Psoas muscle (tissue), 7 donors: ENCODE measurements at regions not wholly inside any gene's neighbourhood (a gene's known extent, or its start where the extent isn't known, plus 50 kb on each side); places are given as distances from the start of the nearest gene placed in this dataset.
"Not testable (repeated sequence)": the region's sequence is repeated elsewhere in the genome, so short reads cannot be mapped to it uniquely, and the experiment has no call there.

Experiments used
- ATAC-seq, 4 donors: fragments of 200-7000 bp; cut with Tn5 transposase; one replicate each; pipeline ENCODE4 v1.9.1; 2020; ENCODE audit warnings: moderate library complexity in 3 of 4, mild to moderate bottlenecking in 2 of 4
- DNase-seq, 2 donors: peaks; one replicate each; pipeline ENCODE4 v3.0.0-alpha.2; 2020
- H3K27ac ChIP-seq: fragments of 200-600 bp; one replicate; pipeline ENCODE4 v1.8.0; 2022
- H3K27me3 ChIP-seq, 3 donors: fragments of 200-600 bp in 1 of 3; one replicate each; pipeline versions ENCODE4 v1.6.1 to v1.8.0; 2013 to 2022; ENCODE audit warnings: low read length in 2 of 3, mild to moderate bottlenecking in 2 of 3, moderate library complexity in 1 of 3; ENCODE audit not compliant: insufficient read depth in 3 of 3
- H3K36me3 ChIP-seq, 2 donors: fragments of 200-600 bp in 1 of 2; one replicate each; pipeline versions ENCODE4 v1.6.1 to v1.8.0; 2013 to 2022; ENCODE audit warnings: low read depth in 1 of 2, mild to moderate bottlenecking in 1 of 2, moderate library complexity in 1 of 2; ENCODE audit not compliant: insufficient read depth in 1 of 2
- H3K4me1 ChIP-seq: fragments of 200-600 bp; one replicate; pipeline ENCODE4 v1.8.0; 2022
- H3K4me3 ChIP-seq: fragments of 200-600 bp; one replicate; pipeline ENCODE4 v1.8.0; 2022; ENCODE audit warnings: mild to moderate bottlenecking
- H3K9me3 ChIP-seq: fragments of 200-600 bp; one replicate; pipeline ENCODE4 v1.8.0; 2022
- WGBS, 3 donors: extraction: QIAGEN DNeasy Blood & Tissue Kit; methylation state at CpG; one replicate each; pipeline versions ENCODE4 v1.1.6 to v1.1.7; 2013; 5-methylcytosine and 5-hydroxymethylcytosine counted together
- intact Hi-C, 2 donors: fragments of 100-400 bp; cut with DNase I; formaldehyde crosslinking; loops; one replicate each; pipeline versions ENCODE4 v1.11.0 to v1.14.2; 2022
- TF ChIP-seq, protein P1 (sequence below): fragments of 200-600 bp; IDR thresholded peaks from one replicate; pipeline ENCODE4 v1.8.0; 2022; ENCODE audit warnings: antibody characterized with exemption
- donor health status: healthy with polysubstance abuse.
- donor health status: DM: no; HTN: no; CAD: no; lungs with moderate emphysema.
- donor health status: Bipolar disorder and iron deficiency.
- donor health status: healthy.
- donor health status: DM: yes; HTN: yes; CAD: no.
- donor health status: DM: no; HTN: no; CAD: no.
- donor health status: DM: yes; HTN: yes; CAD: no.

DNA sequence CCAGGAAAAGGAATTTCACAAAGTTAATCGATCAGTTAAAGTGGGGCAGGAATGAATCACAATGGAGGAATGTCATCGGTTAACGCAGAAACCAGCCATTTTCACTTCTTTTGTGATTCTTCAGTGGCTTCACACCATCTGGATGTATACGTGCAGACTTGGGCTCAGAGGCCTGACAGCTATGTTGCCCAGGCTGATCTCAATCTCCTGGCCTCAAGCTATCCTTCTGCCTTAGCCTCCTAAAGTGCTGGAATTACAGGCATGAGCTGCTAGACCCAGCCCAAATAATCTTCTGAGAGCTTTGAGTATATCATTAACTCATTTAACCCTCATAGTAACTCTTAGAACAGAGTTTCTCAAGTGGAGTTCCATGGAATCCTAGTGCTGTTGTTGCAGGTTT, 126.5 kb upstream of the VANGL1 start:
- Histone ChIP-seq H3K9me3 (no peaks in the 10 kb centered on the region), H3K27ac (no peak overlapping the region), H3K4me1 (no peaks in the 10 kb centered on the region), H3K36me3 (no peaks in the 10 kb centered on the region), H3K4me3 (no peak overlapping the region), H3K27me3 (no peaks in the 10 kb centered on the region)
- intact Hi-C loops, result no loop called here
- 85 to 90% (median 88%) methylated on average over 4 of the region's 4 CpGs for WGBS, 3 donors
- no peak for DNase-seq
- TF ChIP-seq, protein P1, sequence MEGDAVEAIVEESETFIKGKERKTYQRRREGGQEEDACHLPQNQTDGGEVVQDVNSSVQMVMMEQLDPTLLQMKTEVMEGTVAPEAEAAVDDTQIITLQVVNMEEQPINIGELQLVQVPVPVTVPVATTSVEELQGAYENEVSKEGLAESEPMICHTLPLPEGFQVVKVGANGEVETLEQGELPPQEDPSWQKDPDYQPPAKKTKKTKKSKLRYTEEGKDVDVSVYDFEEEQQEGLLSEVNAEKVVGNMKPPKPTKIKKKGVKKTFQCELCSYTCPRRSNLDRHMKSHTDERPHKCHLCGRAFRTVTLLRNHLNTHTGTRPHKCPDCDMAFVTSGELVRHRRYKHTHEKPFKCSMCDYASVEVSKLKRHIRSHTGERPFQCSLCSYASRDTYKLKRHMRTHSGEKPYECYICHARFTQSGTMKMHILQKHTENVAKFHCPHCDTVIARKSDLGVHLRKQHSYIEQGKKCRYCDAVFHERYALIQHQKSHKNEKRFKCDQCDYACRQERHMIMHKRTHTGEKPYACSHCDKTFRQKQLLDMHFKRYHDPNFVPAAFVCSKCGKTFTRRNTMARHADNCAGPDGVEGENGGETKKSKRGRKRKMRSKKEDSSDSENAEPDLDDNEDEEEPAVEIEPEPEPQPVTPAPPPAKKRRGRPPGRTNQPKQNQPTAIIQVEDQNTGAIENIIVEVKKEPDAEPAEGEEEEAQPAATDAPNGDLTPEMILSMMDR, result no peak
- ATAC-seq, result no peak

DNA sequence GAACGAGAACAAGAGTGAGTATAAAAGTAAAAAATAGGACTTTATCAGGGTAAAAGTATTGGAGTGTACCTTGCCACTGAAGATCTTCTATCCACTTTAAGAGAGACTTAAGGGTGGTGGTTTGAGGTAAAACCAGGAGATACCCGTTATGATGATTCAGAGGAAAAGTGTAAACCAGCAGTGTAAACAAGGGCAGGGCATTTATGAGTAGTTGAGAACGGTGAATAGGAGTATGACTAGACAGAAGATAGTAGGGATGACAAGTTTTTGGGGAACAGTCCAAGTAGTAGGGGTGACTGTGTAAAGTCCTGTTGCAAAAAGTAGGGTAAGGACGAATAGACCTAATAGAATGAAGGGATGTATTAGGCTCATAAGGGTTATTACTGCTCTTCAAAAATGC, 131.5 kb upstream of the VANGL1 start:
- DNase-seq, H3K4me1 ChIP-seq, H3K4me3 ChIP-seq, H3K36me3 ChIP-seq, H3K27me3 ChIP-seq, H3K9me3 ChIP-seq, ATAC-seq, intact Hi-C loops, H3K27ac ChIP-seq: not testable (repeated sequence)
- WGBS, 3 donors, result 82 to 83% (median 82%) methylated on average over 4 of the region's 4 CpGs

DNA sequence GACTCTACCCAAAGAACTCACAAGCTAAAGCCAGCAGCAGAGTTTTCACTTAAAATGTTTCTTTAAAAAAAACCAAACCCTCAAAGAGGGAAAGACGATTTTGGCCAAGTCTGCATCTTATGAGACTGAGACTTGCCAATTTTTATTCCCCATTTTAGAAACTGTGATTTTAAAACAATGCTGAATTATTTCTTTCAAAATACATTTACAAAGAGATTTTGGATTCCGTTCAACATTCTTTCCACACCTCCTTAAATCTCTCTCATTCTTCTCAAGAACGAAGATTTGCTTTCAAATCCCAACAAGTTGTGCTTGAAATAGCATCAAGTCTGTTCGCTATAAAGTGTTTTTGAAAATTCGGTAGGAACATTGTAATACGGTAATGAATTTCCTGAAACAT, 133.9 kb upstream of the VANGL1 start:
- Histone ChIP-seq H3K9me3 (no peaks in the 10 kb centered on the region), H3K27me3 (no peaks in the 10 kb centered on the region), H3K4me1 (no peaks in the 10 kb centered on the region), H3K4me3 (no peak overlapping the region), H3K36me3 (no peaks in the 10 kb centered on the region), H3K27ac (no peak overlapping the region)
- DNase-seq (no peak), ATAC-seq (no peak)
- WGBS, 3 donors, result 38 to 47% (median 45%) methylated on average over 6 of the region's 6 CpGs
- TF ChIP-seq, protein P1, result no peak
- intact Hi-C loops, result no loop called here

DNA sequence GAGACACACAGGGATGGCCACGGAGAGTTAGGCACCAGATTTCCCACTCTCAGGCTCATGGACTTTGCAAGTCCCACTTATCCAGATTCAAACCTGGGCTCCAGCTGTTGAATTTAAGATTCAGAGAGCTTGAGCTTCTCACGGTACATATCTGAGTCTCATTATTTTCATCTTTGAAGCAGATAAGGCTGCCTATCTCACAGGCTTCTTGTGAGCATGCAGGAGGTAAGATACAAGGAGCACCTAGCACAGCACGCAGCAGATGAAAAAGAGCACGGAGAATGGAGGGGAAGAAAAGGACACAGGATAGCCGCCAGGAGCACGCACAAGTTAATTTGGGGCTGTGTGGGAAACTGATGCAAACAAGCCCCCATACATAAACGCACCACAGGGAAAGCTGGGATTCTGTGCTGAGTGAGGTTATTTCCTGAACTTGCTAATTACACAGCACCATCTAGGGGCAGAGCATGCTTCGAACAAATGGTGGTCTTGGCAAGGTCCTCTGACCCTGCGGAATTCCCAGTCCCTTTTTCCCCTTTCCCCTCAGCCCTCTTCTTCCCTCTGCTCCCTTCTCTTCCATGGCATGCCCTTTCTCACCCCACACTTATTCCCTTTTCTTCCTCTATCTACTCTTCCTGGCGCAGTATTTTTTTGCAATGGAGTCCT, 134.7 kb upstream of the VANGL1 start:
- intact Hi-C loops, result no loop called here
- no peaks in the 10 kb centered on the region for H3K27me3 ChIP-seq

DNA sequence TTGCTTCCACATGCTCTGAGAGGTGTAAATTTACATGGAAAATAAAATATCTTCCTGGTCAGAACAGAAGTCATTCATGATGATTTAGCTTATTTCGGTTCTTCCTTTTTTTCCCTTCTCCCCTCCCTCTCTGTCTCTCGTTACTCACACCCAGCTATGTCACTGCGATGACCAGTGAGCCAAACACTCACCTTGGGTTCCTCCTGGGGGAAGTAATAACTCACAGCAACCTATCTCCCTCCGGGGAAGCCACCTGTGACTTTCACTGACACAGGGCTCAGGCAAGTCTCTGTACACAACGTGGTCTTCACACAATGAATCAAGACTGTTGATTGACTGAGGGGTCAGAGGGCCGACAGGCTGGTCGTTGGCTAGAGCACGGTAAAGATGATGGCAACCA, 135.3 kb upstream of the VANGL1 start:
- no peaks in the 10 kb centered on the region for H3K9me3 ChIP-seq
- no peak overlapping the region for H3K4me3 ChIP-seq
- peaks cover 0 to 1% (median 0%) of the 10 kb centered on the region in 3 donors for H3K27me3 ChIP-seq
- TF ChIP-seq, protein P1, result no peak
- DNase-seq (no peak), ATAC-seq (no peak)
- 44 to 47% (median 46%) methylated on average over 8 of the region's 8 CpGs for whole genome bisulfite sequencing, 3 donors
- H3K27ac ChIP-seq, result no peak overlapping the region
- no peaks in the 10 kb centered on the region for H3K4me1 ChIP-seq
- intact Hi-C loops, result no loop called here
- H3K36me3 ChIP-seq, result no peaks in the 10 kb centered on the region

More for the DNA sequence above, 134.7 kb upstream of the VANGL1 start:
- Histone ChIP-seq H3K4me3 (no peak overlapping the region), H3K27ac (no peak overlapping the region), H3K9me3 (no peaks in the 10 kb centered on the region), H3K36me3 (no peaks in the 10 kb centered on the region), H3K4me1 (no peaks in the 10 kb centered on the region)
- WGBS, 3 donors, result 39 to 44% (median 44%) methylated on average over 10 of the region's 10 CpGs
- DNase-seq, result no peak
- TF ChIP-seq, protein P1, result peak; percentile 34
- no peak for ATAC-seq
